ENCODE measurements at regions not wholly inside any gene's neighbourhood (a gene's known extent, or its start where the extent isn't known, plus 50 kb on each side); places are given as distances from the start of the nearest gene placed in this dataset.

DNA sequence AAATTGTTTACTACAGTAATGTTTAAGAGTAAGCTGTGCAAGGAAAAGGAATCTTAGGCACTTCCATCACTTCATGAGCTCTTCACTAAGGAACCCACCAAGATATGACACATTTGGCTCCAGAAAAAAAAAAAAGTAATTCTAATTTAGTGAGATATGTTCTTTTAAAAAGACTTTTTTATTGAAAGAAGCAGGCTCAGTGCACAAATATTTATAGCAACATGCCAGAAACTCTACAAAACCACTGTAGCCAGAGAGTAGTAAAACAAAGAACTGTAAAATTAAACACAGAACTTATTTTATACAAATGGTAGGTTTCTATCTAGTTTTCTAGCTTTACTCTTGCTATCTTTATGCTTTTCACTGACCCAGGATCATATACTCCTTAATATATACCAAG lies 434.6 kb upstream of the ADGRL2 start:
- DNase-seq (ENCODE audit: low read depth, low spot score) (no peak), ATAC-seq (no peak)
- Histone ChIP-seq H3K36me3 (ENCODE audit: control insufficient read depth, insufficient read depth, low read length) (no peaks in the 10 kb centered on the region), H3K9me3 (ENCODE audit: control insufficient read depth, insufficient read depth, low read depth, low read length) (no peaks in the 10 kb centered on the region), H3K27me3 (ENCODE audit: control insufficient read depth, insufficient read depth, low read length) (no peaks in the 10 kb centered on the region), H3K4me3 (ENCODE audit: low read depth in 2 of 2, low read length in 2 of 2) (no peak overlapping the region), H3K4me1 (ENCODE audit: control insufficient read depth, insufficient read depth, low read length) (no peaks in the 10 kb centered on the region), H3K27ac (ENCODE audit: low read length) (no peak overlapping the region)
- in situ Hi-C loops (cut with HindIII; ENCODE audit: low pct_unique_long_range_greater_than_20kb, low sequenced_read_pairs) (no loop called here), intact Hi-C loops (cut with micrococcal nuclease; ENCODE audit: unreplicated experiment) (no loop called here)
- no peak for TF ChIP-seq POLR2AphosphoS5 (IDR thresholded peaks at IDR 0.05; ENCODE audit: low read depth, low read length)
- TF ChIP-seq SIN3A (IDR thresholded peaks at IDR 0.05; ENCODE audit: borderline replicate concordance, insufficient read depth, low read depth, low read length): no peak
- TF ChIP-seq, protein P1, sequence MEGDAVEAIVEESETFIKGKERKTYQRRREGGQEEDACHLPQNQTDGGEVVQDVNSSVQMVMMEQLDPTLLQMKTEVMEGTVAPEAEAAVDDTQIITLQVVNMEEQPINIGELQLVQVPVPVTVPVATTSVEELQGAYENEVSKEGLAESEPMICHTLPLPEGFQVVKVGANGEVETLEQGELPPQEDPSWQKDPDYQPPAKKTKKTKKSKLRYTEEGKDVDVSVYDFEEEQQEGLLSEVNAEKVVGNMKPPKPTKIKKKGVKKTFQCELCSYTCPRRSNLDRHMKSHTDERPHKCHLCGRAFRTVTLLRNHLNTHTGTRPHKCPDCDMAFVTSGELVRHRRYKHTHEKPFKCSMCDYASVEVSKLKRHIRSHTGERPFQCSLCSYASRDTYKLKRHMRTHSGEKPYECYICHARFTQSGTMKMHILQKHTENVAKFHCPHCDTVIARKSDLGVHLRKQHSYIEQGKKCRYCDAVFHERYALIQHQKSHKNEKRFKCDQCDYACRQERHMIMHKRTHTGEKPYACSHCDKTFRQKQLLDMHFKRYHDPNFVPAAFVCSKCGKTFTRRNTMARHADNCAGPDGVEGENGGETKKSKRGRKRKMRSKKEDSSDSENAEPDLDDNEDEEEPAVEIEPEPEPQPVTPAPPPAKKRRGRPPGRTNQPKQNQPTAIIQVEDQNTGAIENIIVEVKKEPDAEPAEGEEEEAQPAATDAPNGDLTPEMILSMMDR (IDR thresholded peaks at IDR 0.05): no peak
- no peak for TF ChIP-seq TCF7L2 (IDR thresholded peaks at IDR 0.05; ENCODE audit: low read depth, low read length)
- TF ChIP-seq REST (IDR thresholded peaks at IDR 0.05; ENCODE audit: insufficient read depth in 1 of 2, low read depth in 2 of 2, low read length in 1 of 2): no peak
- ChIA-PET POLR2A (interaction anchor here (0.7 kb wide), 1 partner anchor 555 kb away, joined by 4 read pairs; no protein-coding TSS in a partner anchor), CTCF (no interaction called here)
- BruUV-seq (replicated peaks): no TSS peak

DNA sequence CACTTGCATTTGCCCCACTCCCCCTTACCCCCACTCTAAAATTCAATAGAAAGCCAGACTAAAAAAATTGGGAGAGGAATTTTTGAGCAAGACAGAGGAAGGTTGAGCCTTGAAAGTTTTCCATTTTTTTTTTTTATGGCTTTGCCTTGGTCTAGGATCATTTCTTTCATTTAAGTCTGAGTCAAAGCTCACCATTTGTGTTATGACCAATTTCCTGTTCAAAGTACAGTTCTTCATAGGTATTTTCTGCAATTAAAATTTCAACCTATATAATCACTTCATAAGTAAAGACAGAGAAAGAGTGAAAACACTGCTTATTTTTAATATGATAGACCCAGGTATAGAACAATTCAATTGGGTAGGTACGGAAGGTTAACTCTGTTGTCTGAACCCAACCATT lies 436.6 kb upstream of the ADGRL2 start:
- intact Hi-C loops (cut with micrococcal nuclease; ENCODE audit: unreplicated experiment): no loop called here

More for the DNA sequence above, 436.6 kb upstream of the ADGRL2 start:
- no peaks in the 10 kb centered on the region for H3K27me3 ChIP-seq (ENCODE audit: control insufficient read depth, insufficient read depth, low read length)
- no peak overlapping the region for H3K4me3 ChIP-seq (ENCODE audit: low read depth in 2 of 2, low read length in 2 of 2)
- H3K9me3 ChIP-seq (ENCODE audit: control insufficient read depth, insufficient read depth, low read depth, low read length): no peaks in the 10 kb centered on the region
- in situ Hi-C loops (cut with HindIII; ENCODE audit: low pct_unique_long_range_greater_than_20kb, low sequenced_read_pairs): no loop called here
- TF ChIP-seq, protein P1 (IDR thresholded peaks at IDR 0.05): no peak
- TF ChIP-seq POLR2AphosphoS5 (IDR thresholded peaks at IDR 0.05; ENCODE audit: low read depth, low read length): no peak
- TF ChIP-seq SIN3A (IDR thresholded peaks at IDR 0.05; ENCODE audit: borderline replicate concordance, insufficient read depth, low read depth, low read length): no peak
- TF ChIP-seq REST (IDR thresholded peaks at IDR 0.05; ENCODE audit: insufficient read depth in 1 of 2, low read depth in 2 of 2, low read length in 1 of 2): no peak
- TF ChIP-seq TCF7L2 (IDR thresholded peaks at IDR 0.05; ENCODE audit: low read depth, low read length): no peak
- no peaks in the 10 kb centered on the region for H3K36me3 ChIP-seq (ENCODE audit: control insufficient read depth, insufficient read depth, low read length)
- no peaks in the 10 kb centered on the region for H3K4me1 ChIP-seq (ENCODE audit: control insufficient read depth, insufficient read depth, low read length)
- BruUV-seq (replicated peaks): no TSS peak
- CTCF ChIA-PET: no interaction called here
- ATAC-seq (no peak), DNase-seq (ENCODE audit: low read depth, low spot score) (no peak)
- POLR2A ChIA-PET: no interaction called here
- H3K27ac ChIP-seq (ENCODE audit: low read length): no peak overlapping the region

Measured in Panc1 (cell line).